ENCODE measurements at regions not wholly inside any gene's neighbourhood (a gene's known extent, or its start where the extent isn't known, plus 50 kb on each side); places are given as distances from the start of the nearest gene placed in this dataset.

DNA sequence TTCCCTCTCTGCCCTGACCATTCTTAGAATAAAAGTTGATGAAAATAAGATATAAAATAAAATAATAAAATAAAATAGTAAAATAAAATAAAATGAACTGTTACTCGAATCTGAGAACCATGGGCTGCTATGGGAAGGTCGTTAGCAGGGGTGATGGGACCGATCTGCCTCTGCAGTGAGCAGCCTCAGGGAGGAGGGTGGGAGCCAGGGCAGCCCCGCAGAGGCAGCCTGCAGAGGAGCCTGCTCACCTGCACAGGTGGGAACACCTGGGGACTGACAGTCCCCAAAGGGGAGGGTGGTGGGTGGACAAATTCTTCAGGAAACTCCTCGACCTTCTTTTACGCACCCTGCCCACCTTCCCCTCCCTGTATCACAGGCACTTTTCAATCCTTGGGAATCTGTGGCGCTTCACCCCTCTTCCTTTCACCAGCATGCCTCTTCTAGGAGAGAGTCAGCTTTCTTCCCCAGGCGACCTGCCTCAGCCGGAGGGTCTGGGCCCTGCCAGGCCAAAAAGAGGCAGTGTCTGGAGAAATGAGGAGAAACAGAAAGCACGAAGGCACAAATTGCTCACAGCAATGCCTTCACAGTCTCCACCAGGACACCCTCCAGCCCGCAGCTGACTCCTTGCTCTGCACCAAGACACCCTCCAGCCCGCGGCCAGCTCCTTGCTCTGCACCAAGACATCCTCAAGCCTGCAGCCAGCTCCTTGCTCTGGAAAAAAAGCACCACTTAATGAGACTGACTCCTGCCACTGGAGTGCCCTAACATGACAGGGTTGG is 368.4 kb upstream of the SHH start:
- Histone ChIP-seq H3K27me3 (no peaks in the 10 kb centered on the region), H3K36me3 (replicated peaks; ENCODE audit: insufficient read depth, low read depth) (no peaks in the 10 kb centered on the region), H3K27ac (no peak overlapping the region), H4K20me1 (ENCODE audit: insufficient read depth, poor library complexity, severe bottlenecking) (no peaks in the 10 kb centered on the region), H3K4me1 (ENCODE audit: insufficient read depth) (no peaks in the 10 kb centered on the region), H3K79me2 (no peaks in the 10 kb centered on the region), H3K4me2 (no peak overlapping the region), H3K9me3 (ENCODE audit: low read depth) (no peaks in the 10 kb centered on the region), H3K4me3 (no peak overlapping the region), H2AFZ (no peak overlapping the region), H3K9me2 (replicated peaks; ENCODE audit: insufficient read depth) (no peaks in the 10 kb centered on the region)
- WGBS (ENCODE audit: low lambda C conversion rate, missing lambda C conversion rate), result 87% methylated on average over 13 of the region's 13 CpGs
- DNase-seq (ENCODE audit: low spot score), result no peak
- TF ChIP-seq, protein P1, sequence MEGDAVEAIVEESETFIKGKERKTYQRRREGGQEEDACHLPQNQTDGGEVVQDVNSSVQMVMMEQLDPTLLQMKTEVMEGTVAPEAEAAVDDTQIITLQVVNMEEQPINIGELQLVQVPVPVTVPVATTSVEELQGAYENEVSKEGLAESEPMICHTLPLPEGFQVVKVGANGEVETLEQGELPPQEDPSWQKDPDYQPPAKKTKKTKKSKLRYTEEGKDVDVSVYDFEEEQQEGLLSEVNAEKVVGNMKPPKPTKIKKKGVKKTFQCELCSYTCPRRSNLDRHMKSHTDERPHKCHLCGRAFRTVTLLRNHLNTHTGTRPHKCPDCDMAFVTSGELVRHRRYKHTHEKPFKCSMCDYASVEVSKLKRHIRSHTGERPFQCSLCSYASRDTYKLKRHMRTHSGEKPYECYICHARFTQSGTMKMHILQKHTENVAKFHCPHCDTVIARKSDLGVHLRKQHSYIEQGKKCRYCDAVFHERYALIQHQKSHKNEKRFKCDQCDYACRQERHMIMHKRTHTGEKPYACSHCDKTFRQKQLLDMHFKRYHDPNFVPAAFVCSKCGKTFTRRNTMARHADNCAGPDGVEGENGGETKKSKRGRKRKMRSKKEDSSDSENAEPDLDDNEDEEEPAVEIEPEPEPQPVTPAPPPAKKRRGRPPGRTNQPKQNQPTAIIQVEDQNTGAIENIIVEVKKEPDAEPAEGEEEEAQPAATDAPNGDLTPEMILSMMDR (IDR thresholded peaks at IDR 0.05; ENCODE audit: poor library complexity), result no peak
- TF ChIP-seq EZH2 (IDR thresholded peaks at IDR 0.05; ENCODE audit: borderline replicate concordance) (no peak), EZH2phosphoT487 (IDR thresholded peaks at IDR 0.05; ENCODE audit: low read depth, severe bottlenecking, unreplicated experiment) (no peak)

DNA sequence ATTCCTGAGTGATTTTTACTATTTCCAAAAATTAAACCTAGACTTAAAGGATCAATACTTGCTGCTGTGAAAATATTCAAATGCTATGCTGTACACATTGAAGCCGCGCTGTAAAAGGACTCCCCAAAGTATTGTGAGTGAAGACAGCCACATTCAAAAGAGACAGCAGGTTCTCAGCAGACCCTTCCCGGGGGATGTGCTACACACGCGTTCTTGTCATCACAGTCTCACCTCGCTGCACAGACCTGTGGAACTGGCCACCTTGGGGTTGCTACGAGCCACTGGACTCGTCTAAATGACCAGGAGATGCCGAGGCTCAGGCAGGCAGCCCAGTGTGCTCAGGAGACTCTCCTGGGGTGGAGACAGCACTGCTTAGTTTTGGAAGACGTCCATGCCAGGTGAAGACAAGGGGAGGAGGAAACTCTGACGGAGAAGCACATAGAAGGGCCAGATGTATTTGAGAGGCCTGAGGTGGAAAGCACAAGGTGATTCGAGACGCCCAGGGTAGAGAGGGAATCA is 367.7 kb upstream of the SHH start:
- Histone ChIP-seq H3K27me3 (no peaks in the 10 kb centered on the region), H3K79me2 (no peaks in the 10 kb centered on the region), H3K4me2 (no peak overlapping the region), H3K9me3 (ENCODE audit: low read depth) (no peaks in the 10 kb centered on the region), H3K27ac (no peak overlapping the region), H2AFZ (no peak overlapping the region), H3K9me2 (replicated peaks; ENCODE audit: insufficient read depth) (no peaks in the 10 kb centered on the region), H3K4me1 (ENCODE audit: insufficient read depth) (no peaks in the 10 kb centered on the region), H3K4me3 (no peak overlapping the region), H3K36me3 (replicated peaks; ENCODE audit: insufficient read depth, low read depth) (no peaks in the 10 kb centered on the region), H4K20me1 (ENCODE audit: insufficient read depth, poor library complexity, severe bottlenecking) (no peaks in the 10 kb centered on the region)
- no peak for TF ChIP-seq EZH2 (IDR thresholded peaks at IDR 0.05; ENCODE audit: borderline replicate concordance)
- TF ChIP-seq EZH2phosphoT487 (IDR thresholded peaks at IDR 0.05; ENCODE audit: low read depth, severe bottlenecking, unreplicated experiment), result no peak
- TF ChIP-seq, protein P1 (IDR thresholded peaks at IDR 0.05; ENCODE audit: poor library complexity), result no peak
- DNase-seq (ENCODE audit: low spot score), result no peak
- 89% methylated on average over 13 of the region's 13 CpGs for WGBS (ENCODE audit: low lambda C conversion rate, missing lambda C conversion rate)

DNA sequence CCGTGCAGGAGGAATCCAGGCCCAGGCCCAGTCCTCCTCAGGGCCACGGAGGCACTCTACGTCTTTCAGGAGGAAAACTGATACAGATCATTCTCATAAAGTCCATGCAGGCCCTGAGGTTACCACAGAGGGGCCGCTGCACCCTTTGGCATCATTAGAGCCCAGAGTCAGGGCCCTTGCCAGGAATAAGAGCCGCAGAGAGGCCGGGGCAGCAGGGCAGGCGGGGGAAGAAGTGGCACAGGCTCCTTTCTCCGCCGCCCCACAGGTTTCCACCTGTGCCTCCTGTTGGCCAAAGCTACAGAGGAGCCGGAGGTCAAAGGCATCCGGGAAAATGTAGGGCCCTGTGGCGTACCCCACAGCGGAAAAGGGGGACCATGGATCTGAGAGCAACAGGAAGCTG is 366.6 kb upstream of the SHH start:
- H3K4me1 ChIP-seq (ENCODE audit: insufficient read depth), result no peaks in the 10 kb centered on the region
- no peak overlapping the region for H3K27ac ChIP-seq
- no peaks in the 10 kb centered on the region for H3K9me3 ChIP-seq (ENCODE audit: low read depth)
- no peaks in the 10 kb centered on the region for H3K27me3 ChIP-seq
- no peaks in the 10 kb centered on the region for H3K79me2 ChIP-seq
- H3K9me2 ChIP-seq (replicated peaks; ENCODE audit: insufficient read depth), result no peaks in the 10 kb centered on the region
- no peak overlapping the region for H2AFZ ChIP-seq
- no peaks in the 10 kb centered on the region for H3K36me3 ChIP-seq (replicated peaks; ENCODE audit: insufficient read depth, low read depth)
- 94% methylated on average over 13 of the region's 13 CpGs for WGBS (ENCODE audit: low lambda C conversion rate, missing lambda C conversion rate)
- no peak overlapping the region for H3K4me2 ChIP-seq
- H4K20me1 ChIP-seq (ENCODE audit: insufficient read depth, poor library complexity, severe bottlenecking), result no peaks in the 10 kb centered on the region
- TF ChIP-seq, protein P1 (IDR thresholded peaks at IDR 0.05; ENCODE audit: poor library complexity), result no peak
- TF ChIP-seq EZH2phosphoT487 (IDR thresholded peaks at IDR 0.05; ENCODE audit: low read depth, severe bottlenecking, unreplicated experiment), result no peak
- no peak for TF ChIP-seq EZH2 (IDR thresholded peaks at IDR 0.05; ENCODE audit: borderline replicate concordance)
- DNase-seq (ENCODE audit: low spot score), result no peak
- H3K4me3 ChIP-seq, result no peak overlapping the region

Data from hepatocyte (in vitro differentiated cells).